ENCODE measurements at regions not wholly inside any gene's neighbourhood (a gene's known extent, or its start where the extent isn't known, plus 50 kb on each side); places are given as distances from the start of the nearest gene placed in this dataset.

GRCh38 chr11:129576652-129577051 lies 201.0 kb downstream of the BARX2 start:
- Mint-ChIP-seq H3K9me3 (peaks cover 0 to 19% (median 8%) of the 10 kb centered on the region in 5 donors), H3K4me3 (no peak overlapping the region), H3K36me3 (no peaks in the 10 kb centered on the region), H3K4me1 (no peaks in the 10 kb centered on the region), H3K27me3 (peaks cover 0 to 5% of the 10 kb centered on the region in 2 donors), H3K27ac (no peak overlapping the region)
- no peaks in the 10 kb centered on the region for H3K36me3 ChIP-seq (ENCODE audit: insufficient read depth, low read length)
- no peak overlapping the region for H3K4me3 ChIP-seq (ENCODE audit: low read length)
- H3K9me3 ChIP-seq (ENCODE audit: low read length), result no peaks in the 10 kb centered on the region
- no peak overlapping the region for H3K27ac ChIP-seq (ENCODE audit: low read depth, low read length)
- H3K4me1 ChIP-seq (ENCODE audit: insufficient read depth, low read length), result no peaks in the 10 kb centered on the region
- POLR2A ChIA-PET, result no interaction called here
- H3K27me3 ChIP-seq (ENCODE audit: insufficient read depth, low read length, poor library complexity, severe bottlenecking), result no peaks in the 10 kb centered on the region
- CTCF ChIA-PET, result no interaction called here
- no peak for DNase-seq

GRCh38 chr11:129578006-129578405 lies 202.4 kb downstream of the BARX2 start:
- peaks cover 0 to 5% of the 10 kb centered on the region in 2 donors for H3K27me3 Mint-ChIP-seq
- H3K4me3 Mint-ChIP-seq, result no peak overlapping the region
- Histone ChIP-seq H3K27me3 (ENCODE audit: insufficient read depth, low read length, poor library complexity, severe bottlenecking) (no peaks in the 10 kb centered on the region), H3K36me3 (ENCODE audit: insufficient read depth, low read length) (no peaks in the 10 kb centered on the region), H3K9me3 (ENCODE audit: low read length) (no peaks in the 10 kb centered on the region), H3K27ac (ENCODE audit: low read depth, low read length) (no peak overlapping the region), H3K4me1 (ENCODE audit: insufficient read depth, low read length) (no peaks in the 10 kb centered on the region), H3K4me3 (ENCODE audit: low read length) (no peak overlapping the region)
- POLR2A ChIA-PET, result no interaction called here
- H3K4me1 Mint-ChIP-seq, result no peaks in the 10 kb centered on the region
- CTCF ChIA-PET, result no interaction called here
- no peak for DNase-seq
- peaks cover 0 to 15% (median 7%) of the 10 kb centered on the region in 5 donors for H3K9me3 Mint-ChIP-seq
- H3K36me3 Mint-ChIP-seq, result no peaks in the 10 kb centered on the region
- H3K27ac Mint-ChIP-seq, result no peak overlapping the region

GRCh38 chr11:129580278-129580677 lies 204.6 kb downstream of the BARX2 start:
- POLR2A ChIA-PET, result no interaction called here
- peaks cover 0 to 5% of the 10 kb centered on the region in 2 donors for H3K27me3 Mint-ChIP-seq
- H3K4me1 Mint-ChIP-seq, result no peaks in the 10 kb centered on the region

GRCh38 chr11:129584316-129584715 lies 208.7 kb downstream of the BARX2 start:
- H3K4me3 Mint-ChIP-seq, result no peak overlapping the region
- Histone ChIP-seq H3K36me3 (ENCODE audit: insufficient read depth, low read length) (no peaks in the 10 kb centered on the region), H3K9me3 (ENCODE audit: low read length) (no peaks in the 10 kb centered on the region), H3K4me1 (ENCODE audit: insufficient read depth, low read length) (no peaks in the 10 kb centered on the region), H3K27ac (ENCODE audit: low read depth, low read length) (no peak overlapping the region), H3K4me3 (ENCODE audit: low read length) (no peak overlapping the region), H3K27me3 (ENCODE audit: insufficient read depth, low read length, poor library complexity, severe bottlenecking) (no peaks in the 10 kb centered on the region)
- H3K9me3 Mint-ChIP-seq, result peaks cover 0 to 7% (median 0%) of the 10 kb centered on the region in 5 donors
- CTCF ChIA-PET, result no interaction called here
- H3K27me3 Mint-ChIP-seq, result peaks cover 0 to 8% of the 10 kb centered on the region in 2 donors
- H3K27ac Mint-ChIP-seq, result no peak overlapping the region
- no peaks in the 10 kb centered on the region for H3K36me3 Mint-ChIP-seq
- POLR2A ChIA-PET, result no interaction called here
- no peak for DNase-seq
- no peaks in the 10 kb centered on the region for H3K4me1 Mint-ChIP-seq

More at GRCh38 chr11:129580278-129580677, 204.6 kb downstream of the BARX2 start:
- no peaks in the 10 kb centered on the region for H3K9me3 ChIP-seq (ENCODE audit: low read length)
- H3K4me1 ChIP-seq (ENCODE audit: insufficient read depth, low read length), result no peaks in the 10 kb centered on the region
- Mint-ChIP-seq H3K27ac (no peak overlapping the region), H3K36me3 (no peaks in the 10 kb centered on the region), H3K9me3 (peaks cover 0 to 11% (median 1%) of the 10 kb centered on the region in 5 donors), H3K4me3 (no peak overlapping the region)
- CTCF ChIA-PET, result no interaction called here
- H3K27ac ChIP-seq (ENCODE audit: low read depth, low read length), result no peak overlapping the region
- H3K4me3 ChIP-seq (ENCODE audit: low read length), result no peak overlapping the region
- H3K27me3 ChIP-seq (ENCODE audit: insufficient read depth, low read length, poor library complexity, severe bottlenecking), result no peaks in the 10 kb centered on the region
- no peak for DNase-seq
- no peaks in the 10 kb centered on the region for H3K36me3 ChIP-seq (ENCODE audit: insufficient read depth, low read length)

- DNase-seq, result no peak
- ChIA-PET POLR2A (no interaction called here), CTCF (no interaction called here)
- Histone ChIP-seq H3K27ac (ENCODE audit: low read depth, low read length) (no peak overlapping the region), H3K36me3 (ENCODE audit: insufficient read depth, low read length) (no peaks in the 10 kb centered on the region), H3K4me1 (ENCODE audit: insufficient read depth, low read length) (no peaks in the 10 kb centered on the region), H3K9me3 (ENCODE audit: low read length) (no peaks in the 10 kb centered on the region), H3K4me3 (ENCODE audit: low read length) (no peak overlapping the region), H3K27me3 (ENCODE audit: insufficient read depth, low read length, poor library complexity, severe bottlenecking) (no peaks in the 10 kb centered on the region)
- Mint-ChIP-seq H3K9me3 (peaks cover 0 to 2% (median 0%) of the 10 kb centered on the region in 5 donors), H3K4me1 (no peaks in the 10 kb centered on the region), H3K4me3 (no peak overlapping the region), H3K36me3 (no peaks in the 10 kb centered on the region), H3K27ac (no peak overlapping the region), H3K27me3 (peaks cover 0 to 5% of the 10 kb centered on the region in 2 donors)
Observed at GRCh38 chr11:129589190-129589860, 213.7 kb downstream of the BARX2 start.

- DNase-seq, result no peak
- no peaks in the 10 kb centered on the region for H3K4me1 ChIP-seq (ENCODE audit: insufficient read depth, low read length)
- H3K36me3 Mint-ChIP-seq, result no peaks in the 10 kb centered on the region
- H3K27me3 Mint-ChIP-seq, result peaks cover 0 to 5% of the 10 kb centered on the region in 2 donors
- peaks cover 0 to 2% (median 0%) of the 10 kb centered on the region in 5 donors for H3K9me3 Mint-ChIP-seq
- no peaks in the 10 kb centered on the region for H3K36me3 ChIP-seq (ENCODE audit: insufficient read depth, low read length)
- CTCF ChIA-PET, result no interaction called here
- no peak overlapping the region for H3K4me3 Mint-ChIP-seq
- H3K4me3 ChIP-seq (ENCODE audit: low read length), result no peak overlapping the region
- no peak overlapping the region for H3K27ac Mint-ChIP-seq
- H3K4me1 Mint-ChIP-seq, result no peaks in the 10 kb centered on the region
- POLR2A ChIA-PET, result no interaction called here
- H3K27me3 ChIP-seq (ENCODE audit: insufficient read depth, low read length, poor library complexity, severe bottlenecking), result no peaks in the 10 kb centered on the region
- H3K27ac ChIP-seq (ENCODE audit: low read depth, low read length), result no peak overlapping the region
- no peaks in the 10 kb centered on the region for H3K9me3 ChIP-seq (ENCODE audit: low read length)
Observed at GRCh38 chr11:129590030-129590752, 214.5 kb downstream of the BARX2 start.

GRCh38 chr11:129590753-129591475 lies 215.3 kb downstream of the BARX2 start:
- H3K27me3 Mint-ChIP-seq, result peaks cover 0 to 5% of the 10 kb centered on the region in 2 donors
- no peaks in the 10 kb centered on the region for H3K36me3 Mint-ChIP-seq
- Histone ChIP-seq H3K27me3 (ENCODE audit: insufficient read depth, low read length, poor library complexity, severe bottlenecking) (no peaks in the 10 kb centered on the region), H3K9me3 (ENCODE audit: low read length) (no peaks in the 10 kb centered on the region), H3K27ac (ENCODE audit: low read depth, low read length) (no peak overlapping the region), H3K4me3 (ENCODE audit: low read length) (no peak overlapping the region), H3K4me1 (ENCODE audit: insufficient read depth, low read length) (no peaks in the 10 kb centered on the region), H3K36me3 (ENCODE audit: insufficient read depth, low read length) (no peaks in the 10 kb centered on the region)
- H3K4me1 Mint-ChIP-seq, result no peaks in the 10 kb centered on the region
- no peak overlapping the region for H3K27ac Mint-ChIP-seq
- ChIA-PET CTCF (no interaction called here), POLR2A (no interaction called here)
- peaks cover 0 to 2% (median 0%) of the 10 kb centered on the region in 5 donors for H3K9me3 Mint-ChIP-seq
- no peak for DNase-seq
- no peak overlapping the region for H3K4me3 Mint-ChIP-seq

- Mint-ChIP-seq H3K4me1 (no peaks in the 10 kb centered on the region), H3K4me3 (no peak overlapping the region), H3K27ac (no peak overlapping the region), H3K36me3 (peaks cover 0 to 3% (median 0%) of the 10 kb centered on the region in 3 donors), H3K27me3 (peaks cover 0 to 5% of the 10 kb centered on the region in 2 donors), H3K9me3 (peaks cover 0 to 3% (median under 1%) of the 10 kb centered on the region in 5 donors)
- POLR2A ChIA-PET, result no interaction called here
- H3K27ac ChIP-seq (ENCODE audit: low read depth, low read length), result no peak overlapping the region
- no peaks in the 10 kb centered on the region for H3K27me3 ChIP-seq (ENCODE audit: insufficient read depth, low read length, poor library complexity, severe bottlenecking)
- H3K4me1 ChIP-seq (ENCODE audit: insufficient read depth, low read length), result no peaks in the 10 kb centered on the region
- CTCF ChIA-PET, result no interaction called here
- DNase-seq, result no peak
- H3K36me3 ChIP-seq (ENCODE audit: insufficient read depth, low read length), result no peaks in the 10 kb centered on the region
- H3K4me3 ChIP-seq (ENCODE audit: low read length), result no peak overlapping the region
- H3K9me3 ChIP-seq (ENCODE audit: low read length), result no peaks in the 10 kb centered on the region
Observed at GRCh38 chr11:129591527-129591926, 215.9 kb downstream of the BARX2 start.

Data from CD8-positive, alpha-beta memory T cell (primary cell).